ENCODE measurements at regions not wholly inside any gene's neighbourhood (a gene's known extent, or its start where the extent isn't known, plus 50 kb on each side); places are given as distances from the start of the nearest gene placed in this dataset.
A peak's percentile ranks its signal among the peaks of the same experiment; 100 is the strongest.

DNA sequence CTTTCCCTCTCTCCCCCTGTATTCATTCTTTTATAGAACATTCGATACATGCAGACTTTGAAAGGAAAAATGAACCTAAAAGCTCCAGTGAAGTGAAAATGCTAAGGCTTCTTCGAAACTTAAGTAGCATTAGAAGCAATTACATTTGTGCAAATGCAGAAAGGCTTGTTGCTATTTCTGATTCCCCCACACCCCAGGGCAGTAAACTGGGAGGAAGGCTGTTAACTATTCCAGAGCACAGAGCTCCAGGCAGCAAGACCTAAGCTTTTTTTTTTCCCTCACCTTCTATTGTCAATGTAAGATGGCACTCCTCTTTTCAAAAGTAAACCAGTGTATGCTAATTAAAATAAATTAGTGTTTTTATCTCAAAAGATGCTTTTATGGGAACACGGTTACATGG is 448.9 kb upstream of the TBX3 start:
- Histone ChIP-seq H3K27ac (no peak overlapping the region), H3K4me1 (ENCODE audit: low read depth) (peaks cover 11% of the 10 kb centered on the region), H3K9me3 (ENCODE audit: low read depth) (no peaks in the 10 kb centered on the region), H3K4me3 (no peak overlapping the region), H3K27me3 (no peaks in the 10 kb centered on the region), H3K36me3 (no peaks in the 10 kb centered on the region)
- TF ChIP-seq, protein P1, sequence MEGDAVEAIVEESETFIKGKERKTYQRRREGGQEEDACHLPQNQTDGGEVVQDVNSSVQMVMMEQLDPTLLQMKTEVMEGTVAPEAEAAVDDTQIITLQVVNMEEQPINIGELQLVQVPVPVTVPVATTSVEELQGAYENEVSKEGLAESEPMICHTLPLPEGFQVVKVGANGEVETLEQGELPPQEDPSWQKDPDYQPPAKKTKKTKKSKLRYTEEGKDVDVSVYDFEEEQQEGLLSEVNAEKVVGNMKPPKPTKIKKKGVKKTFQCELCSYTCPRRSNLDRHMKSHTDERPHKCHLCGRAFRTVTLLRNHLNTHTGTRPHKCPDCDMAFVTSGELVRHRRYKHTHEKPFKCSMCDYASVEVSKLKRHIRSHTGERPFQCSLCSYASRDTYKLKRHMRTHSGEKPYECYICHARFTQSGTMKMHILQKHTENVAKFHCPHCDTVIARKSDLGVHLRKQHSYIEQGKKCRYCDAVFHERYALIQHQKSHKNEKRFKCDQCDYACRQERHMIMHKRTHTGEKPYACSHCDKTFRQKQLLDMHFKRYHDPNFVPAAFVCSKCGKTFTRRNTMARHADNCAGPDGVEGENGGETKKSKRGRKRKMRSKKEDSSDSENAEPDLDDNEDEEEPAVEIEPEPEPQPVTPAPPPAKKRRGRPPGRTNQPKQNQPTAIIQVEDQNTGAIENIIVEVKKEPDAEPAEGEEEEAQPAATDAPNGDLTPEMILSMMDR (IDR thresholded peaks at IDR 0.05; ENCODE audit: low read depth, low read length), result no peak
- DNase-seq (ENCODE audit: low read depth in 1 of 2, low spot score in 1 of 2), result peak in 1 of 2 donors; percentile 15

DNA sequence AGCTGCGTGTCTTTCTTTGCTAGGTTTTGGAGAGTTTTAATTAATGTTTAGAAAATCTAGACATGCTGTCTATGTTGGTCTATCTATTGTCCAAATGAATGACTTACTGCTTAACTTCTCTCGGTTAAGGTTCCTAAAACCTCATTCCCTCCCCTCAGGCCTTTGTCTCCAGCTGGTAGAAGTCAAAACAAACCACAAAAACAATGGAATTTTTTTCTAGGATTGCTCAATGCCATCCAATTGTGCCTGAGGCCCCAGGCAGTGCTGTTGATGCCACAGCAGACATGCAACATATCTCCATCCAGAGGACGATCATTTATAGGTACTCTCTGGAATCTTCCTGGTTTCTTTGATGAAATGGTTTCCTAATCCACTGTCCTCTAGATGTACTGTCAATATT is 448.2 kb upstream of the TBX3 start:
- H3K4me3 ChIP-seq, result no peak overlapping the region
- H3K27me3 ChIP-seq, result no peaks in the 10 kb centered on the region
- no peak overlapping the region for H3K27ac ChIP-seq
- peak in 1 of 2 donors; percentile 78 for DNase-seq (ENCODE audit: low read depth in 1 of 2, low spot score in 1 of 2)
- no peaks in the 10 kb centered on the region for H3K36me3 ChIP-seq
- peaks cover 11% of the 10 kb centered on the region for H3K4me1 ChIP-seq (ENCODE audit: low read depth)
- no peaks in the 10 kb centered on the region for H3K9me3 ChIP-seq (ENCODE audit: low read depth)
- TF ChIP-seq, protein P1 (IDR thresholded peaks at IDR 0.05; ENCODE audit: low read depth, low read length), result no peak

DNA sequence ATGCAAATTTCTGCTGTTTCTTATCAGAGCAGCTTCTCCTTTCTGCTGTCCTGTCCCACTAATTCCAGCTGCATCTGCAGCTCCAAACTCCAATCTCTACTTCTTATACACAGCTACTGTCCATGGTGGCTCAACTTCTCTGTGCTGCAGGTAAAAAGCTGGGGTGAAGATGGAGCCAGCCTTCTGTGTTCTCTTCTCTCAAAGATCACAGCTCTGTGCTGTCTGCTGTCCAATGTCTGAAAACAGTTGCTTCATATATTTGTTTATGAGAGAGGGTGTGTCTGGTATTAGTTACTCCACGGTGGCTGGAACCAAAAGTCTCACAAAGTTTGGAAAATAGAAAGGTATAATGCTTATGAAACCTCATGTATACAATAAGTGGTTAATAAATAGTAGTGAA is 445.8 kb upstream of the TBX3 start:
- H3K4me1 ChIP-seq (ENCODE audit: low read depth), result peaks cover 6% of the 10 kb centered on the region
- H3K36me3 ChIP-seq, result no peaks in the 10 kb centered on the region
- H3K9me3 ChIP-seq (ENCODE audit: low read depth), result no peaks in the 10 kb centered on the region
- no peak overlapping the region for H3K4me3 ChIP-seq
- no peak overlapping the region for H3K27ac ChIP-seq
- peak in 1 of 2 donors; percentile 12 for DNase-seq (ENCODE audit: low read depth in 1 of 2, low spot score in 1 of 2)
- H3K27me3 ChIP-seq, result no peaks in the 10 kb centered on the region
- TF ChIP-seq, protein P1 (IDR thresholded peaks at IDR 0.05; ENCODE audit: low read depth, low read length), result no peak

DNA sequence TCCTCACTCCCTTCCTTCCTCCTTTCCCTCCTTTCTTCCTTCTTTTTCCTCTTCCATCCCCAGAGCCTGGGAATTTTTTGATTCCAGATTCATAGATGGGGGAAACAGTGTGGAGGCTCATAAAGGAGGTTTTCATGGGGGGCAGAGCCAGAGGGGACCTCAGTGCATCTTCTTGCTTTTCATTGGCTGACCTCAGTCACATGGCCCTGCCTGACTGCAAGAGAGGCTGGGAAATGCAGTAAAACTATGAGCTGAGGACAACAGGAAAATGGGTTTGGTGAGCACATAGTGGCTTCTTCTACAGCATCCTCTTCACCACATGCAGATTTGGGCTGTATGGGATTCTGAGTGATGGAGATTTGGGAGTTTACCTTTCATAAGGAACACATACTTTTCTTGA is 437.1 kb upstream of the TBX3 start:
- no peak overlapping the region for H3K27ac ChIP-seq
- H3K36me3 ChIP-seq, result no peaks in the 10 kb centered on the region
- DNase-seq (ENCODE audit: low read depth in 1 of 2, low spot score in 1 of 2), result no peak

DNA sequence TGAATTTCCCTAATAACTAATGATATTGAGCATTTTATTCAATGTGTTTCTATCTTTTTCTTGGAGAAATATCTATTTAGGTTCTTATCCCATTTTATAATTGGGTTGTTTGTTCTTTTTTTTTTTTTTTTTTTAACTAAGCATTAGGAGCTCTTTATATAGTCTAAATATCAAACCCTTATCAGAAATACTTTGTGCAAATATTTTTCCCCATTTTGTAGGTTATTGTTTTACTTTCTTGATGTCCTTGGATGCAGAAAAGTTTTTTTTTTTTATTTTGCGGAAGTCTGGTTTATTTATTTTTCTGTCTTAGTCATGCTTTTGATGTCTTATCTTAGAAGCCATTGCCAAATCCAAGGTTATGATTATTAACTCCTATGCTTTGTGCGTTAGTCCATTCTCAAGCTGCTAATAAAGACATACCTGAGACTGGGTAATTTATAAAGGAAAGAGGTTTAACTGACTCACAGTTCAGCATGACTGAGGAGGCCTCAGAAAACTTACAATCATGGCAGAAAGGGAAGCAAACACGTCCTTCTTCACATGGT is 434.3 kb upstream of the TBX3 start:
- TF ChIP-seq, protein P1 (IDR thresholded peaks at IDR 0.05; ENCODE audit: low read depth, low read length), result no peak

More for the DNA sequence above, 437.1 kb upstream of the TBX3 start:
- Histone ChIP-seq H3K4me3 (no peak overlapping the region), H3K27me3 (no peaks in the 10 kb centered on the region), H3K4me1 (ENCODE audit: low read depth) (no peaks in the 10 kb centered on the region), H3K9me3 (ENCODE audit: low read depth) (no peaks in the 10 kb centered on the region)
- TF ChIP-seq, protein P1 (IDR thresholded peaks at IDR 0.05; ENCODE audit: low read depth, low read length), result no peak

More for the DNA sequence above, 434.3 kb upstream of the TBX3 start:
- H3K36me3 ChIP-seq, result no peaks in the 10 kb centered on the region
- peak in 1 of 2 donors; percentile 25 for DNase-seq (ENCODE audit: low read depth in 1 of 2, low spot score in 1 of 2)
- H3K27me3 ChIP-seq, result no peaks in the 10 kb centered on the region
- no peaks in the 10 kb centered on the region for H3K4me1 ChIP-seq (ENCODE audit: low read depth)
- H3K9me3 ChIP-seq (ENCODE audit: low read depth), result no peaks in the 10 kb centered on the region
- no peak overlapping the region for H3K4me3 ChIP-seq
- no peak overlapping the region for H3K27ac ChIP-seq
